ENCODE measurements at regions not wholly inside any gene's neighbourhood (a gene's known extent, or its start where the extent isn't known, plus 50 kb on each side); places are given as distances from the start of the nearest gene placed in this dataset.

GRCh38 chr4:159520074-159520473 lies 417.2 kb downstream of the RAPGEF2 start:
- no peak for TF ChIP-seq CTCF (IDR thresholded peaks at IDR 0.05)
- no peak for TF ChIP-seq ZNF396 (CRISPR knock-in tag; IDR thresholded peaks at IDR 0.05; ENCODE audit: borderline replicate concordance)
- TF ChIP-seq JUN (CRISPR knock-in tag; IDR thresholded peaks at IDR 0.05) = no peak
- no peak for TF ChIP-seq PREB (CRISPR knock-in tag; IDR thresholded peaks at IDR 0.05; ENCODE audit: borderline replicate concordance)
- no peak for TF ChIP-seq FOXJ3 (CRISPR knock-in tag; IDR thresholded peaks at IDR 0.05; ENCODE audit: borderline replicate concordance)
- no peak for TF ChIP-seq ZBTB43 (CRISPR knock-in tag; IDR thresholded peaks at IDR 0.05)
- no peak for TF ChIP-seq TP53 (CRISPR knock-in tag; IDR thresholded peaks at IDR 0.05)
- no peak for TF ChIP-seq CREM (CRISPR knock-in tag; IDR thresholded peaks at IDR 0.05)
- no peak for TF ChIP-seq ELF4 (CRISPR knock-in tag; IDR thresholded peaks at IDR 0.05; ENCODE audit: low read depth)
- TF ChIP-seq ATF3 (CRISPR knock-in tag; conservative IDR thresholded peaks at IDR 0.05) = no peak
- TF ChIP-seq ATF2 (CRISPR knock-in tag; IDR thresholded peaks at IDR 0.05; ENCODE audit: borderline replicate concordance, low read depth) = no peak
- TF ChIP-seq MAX (CRISPR knock-in tag; IDR thresholded peaks at IDR 0.05) = no peak
- TF ChIP-seq TEAD1 (CRISPR knock-in tag; IDR thresholded peaks at IDR 0.05) = no peak
- TF ChIP-seq ZNF671 (CRISPR knock-in tag; IDR thresholded peaks at IDR 0.05) = no peak

All from WTC11 (cell line).